ENCODE measurements at regions not wholly inside any gene's neighbourhood (a gene's known extent, or its start where the extent isn't known, plus 50 kb on each side); places are given as distances from the start of the nearest gene placed in this dataset.
"Not testable (repeated sequence)": the region's sequence is repeated elsewhere in the genome, so short reads cannot be mapped to it uniquely, and the experiment has no call there.

- DNase-seq: no peak
These were observed 202.9 kb downstream of the USP25 start for GRCh38 chr21:15932726-15933125.

GRCh38 chr21:15935530-15935929, 205.7 kb downstream of the USP25 start:
- DNase-seq: no peak

GRCh38 chr21:15943009-15943666, 213.4 kb downstream of the USP25 start:
- DNase-seq: no peak

DNA sequence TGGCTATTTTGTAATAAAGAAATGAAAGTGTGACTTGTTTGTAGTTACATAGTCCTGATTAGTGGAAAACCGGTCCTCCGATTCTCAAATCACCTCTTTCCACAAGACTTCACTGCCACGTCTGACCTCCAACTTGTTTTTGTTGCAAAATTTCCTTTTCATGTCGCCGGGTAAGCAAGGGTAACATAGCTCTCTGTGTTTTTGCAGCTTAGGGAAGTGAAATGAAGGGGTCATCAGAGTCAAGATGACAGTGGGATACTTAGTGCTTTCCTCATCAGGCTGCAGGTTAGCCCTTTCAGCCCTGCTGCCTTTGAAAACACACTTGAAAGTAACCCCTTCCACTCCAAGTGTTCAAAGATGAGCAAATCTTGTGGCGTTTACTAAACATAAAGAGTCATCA, 217.9 kb downstream of the USP25 start:
- no peak for DNase-seq

GRCh38 chr21:15953551-15954116, 223.9 kb downstream of the USP25 start:
- no peak for DNase-seq

- no peak for DNase-seq
These were observed 234.6 kb downstream of the USP25 start for GRCh38 chr21:15964236-15964855.

- DNase-seq: no peak
These were observed 236.4 kb downstream of the USP25 start for GRCh38 chr21:15966231-15966630.

DNA sequence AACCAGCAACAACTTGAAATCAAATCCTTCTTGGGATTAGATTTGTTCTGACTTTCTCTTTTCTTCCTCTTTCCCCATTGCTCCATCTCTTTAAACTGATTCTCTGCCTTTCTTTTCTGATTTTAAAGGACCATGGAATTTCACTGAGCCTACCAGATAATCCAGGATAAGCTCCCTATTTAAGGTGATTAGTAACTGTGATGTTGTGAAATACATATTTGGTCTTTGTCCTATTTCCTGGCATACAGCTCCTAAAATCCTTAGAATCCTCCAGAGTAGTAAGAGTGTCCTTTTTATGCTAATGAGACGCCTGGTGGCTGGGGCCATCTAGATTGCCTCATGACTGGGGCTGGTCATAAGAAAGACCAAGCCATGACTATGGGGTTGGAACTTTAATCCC, 236.9 kb downstream of the USP25 start:
- no peak for DNase-seq

DNA sequence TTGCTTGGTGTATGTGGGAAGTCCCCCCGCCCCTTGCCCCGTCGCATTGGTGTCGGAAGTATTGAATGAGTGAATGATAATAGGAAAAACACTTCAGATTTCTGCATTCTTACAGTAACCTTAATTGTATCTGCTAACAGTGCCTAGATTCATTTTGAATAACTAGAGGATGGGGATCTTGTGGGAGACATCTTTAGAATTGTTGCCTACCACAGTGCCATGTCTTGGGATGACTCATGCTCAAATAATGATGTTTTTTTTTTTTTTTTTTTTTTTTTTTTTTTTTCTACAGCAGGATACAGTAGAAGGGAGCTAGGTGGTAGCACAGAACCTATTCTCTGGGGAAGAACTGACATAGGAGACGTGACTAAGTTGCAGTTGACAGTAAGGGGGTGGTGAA, 237.9 kb downstream of the USP25 start:
- DNase-seq: no peak

DNA sequence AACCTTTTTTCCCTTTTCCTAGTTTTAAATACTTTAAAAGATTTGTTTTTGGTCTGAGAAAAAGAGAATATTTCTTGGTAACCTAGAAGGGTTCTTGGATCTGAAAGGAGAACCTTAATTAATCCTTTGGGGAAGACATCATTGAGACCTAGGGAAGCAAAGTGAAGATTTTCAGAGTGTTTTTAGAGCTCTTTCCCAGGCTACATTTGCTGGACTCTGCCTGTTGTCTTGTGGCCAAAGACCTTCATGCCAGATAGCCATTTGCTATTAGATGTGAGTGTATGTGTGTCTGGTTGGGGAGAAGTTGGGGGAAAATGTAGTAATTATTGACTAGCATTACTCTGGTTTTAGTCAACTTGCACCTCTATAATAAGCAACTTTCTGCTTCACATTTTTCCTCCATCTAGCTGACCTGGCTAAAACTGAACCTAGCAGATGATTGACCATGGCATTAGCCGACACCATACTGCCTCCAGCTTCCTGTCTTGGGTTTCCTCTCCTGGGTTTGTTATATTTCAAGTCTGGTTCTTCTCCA, 239.1 kb downstream of the USP25 start:
- no peak for DNase-seq

DNA sequence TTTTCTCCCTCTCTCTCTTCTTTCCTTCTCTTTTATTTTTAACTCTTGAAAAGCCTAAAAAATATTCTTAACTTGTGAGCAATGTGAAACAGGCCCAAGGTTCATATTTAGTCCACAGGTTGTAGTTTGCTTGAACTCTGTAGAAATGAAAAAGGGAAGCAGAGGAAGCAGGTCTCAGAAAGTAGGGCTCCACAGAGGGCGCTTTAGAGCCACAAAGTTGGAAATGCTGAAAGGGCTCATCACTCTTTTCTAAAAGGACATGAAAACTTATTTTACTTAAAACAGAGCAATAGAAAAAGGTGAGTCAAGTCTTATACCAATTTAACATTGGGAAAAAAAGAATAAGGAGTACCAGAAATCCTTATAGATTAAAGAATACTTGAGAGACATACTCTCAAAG, 247.0 kb downstream of the USP25 start:
- no peak for DNase-seq

DNA sequence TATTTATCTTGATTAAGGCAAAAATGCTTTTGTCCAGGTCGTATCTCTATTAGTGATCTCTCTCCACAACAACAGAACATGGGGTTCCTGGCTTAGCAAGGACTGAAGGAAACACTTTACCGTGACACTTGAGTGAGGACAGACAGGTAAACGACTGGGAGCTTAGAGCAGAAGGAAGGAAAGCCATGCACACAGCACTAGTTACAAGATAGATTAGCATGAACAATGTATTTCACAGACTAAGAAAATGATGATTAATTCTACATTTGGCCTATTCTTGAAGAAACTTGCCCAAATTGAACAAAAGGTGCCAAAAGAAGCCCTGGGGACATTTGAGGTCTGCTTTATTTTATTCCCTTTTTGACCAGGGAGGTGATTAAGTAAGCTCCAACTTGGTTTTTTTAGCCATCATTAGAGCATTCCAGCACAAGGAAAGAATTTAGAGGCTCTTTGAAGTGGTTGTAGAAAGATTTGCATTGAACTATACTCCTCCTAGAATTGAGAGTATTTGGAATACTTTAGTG, 248.5 kb downstream of the USP25 start:
- no peak for DNase-seq

- DNase-seq: not testable (repeated sequence)
These were observed 249.7 kb downstream of the USP25 start for GRCh38 chr21:15979493-15979892.

- no peak for DNase-seq
These were observed 256.5 kb downstream of the USP25 start for GRCh38 chr21:15986277-15986676.

- no peak for DNase-seq
These were observed 262.4 kb downstream of the USP25 start for GRCh38 chr21:15992171-15992570.

DNA sequence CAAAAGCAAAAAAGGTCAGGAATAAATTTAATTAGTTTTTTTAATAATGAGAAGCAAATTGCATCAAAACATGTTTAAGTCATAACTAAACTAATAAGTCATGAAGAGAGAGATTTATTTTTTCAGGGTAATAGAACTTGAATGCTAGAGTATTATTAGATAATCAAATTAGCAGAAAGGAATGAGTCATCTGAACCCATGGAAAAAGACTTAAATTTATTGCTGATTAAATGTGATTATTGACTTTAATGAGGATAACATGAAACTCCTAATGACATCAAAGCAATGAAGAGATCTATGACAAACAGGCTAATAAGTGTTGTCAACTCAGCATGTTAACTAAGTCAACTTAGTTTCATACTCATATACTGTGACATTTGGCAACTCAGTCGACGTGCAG, 264.2 kb downstream of the USP25 start:
- DNase-seq: no peak

- no peak for DNase-seq
These were observed 270.0 kb downstream of the USP25 start for GRCh38 chr21:15999741-16000140.

- no peak for DNase-seq
These were observed 273.2 kb downstream of the USP25 start for GRCh38 chr21:16002874-16003466.

DNA sequence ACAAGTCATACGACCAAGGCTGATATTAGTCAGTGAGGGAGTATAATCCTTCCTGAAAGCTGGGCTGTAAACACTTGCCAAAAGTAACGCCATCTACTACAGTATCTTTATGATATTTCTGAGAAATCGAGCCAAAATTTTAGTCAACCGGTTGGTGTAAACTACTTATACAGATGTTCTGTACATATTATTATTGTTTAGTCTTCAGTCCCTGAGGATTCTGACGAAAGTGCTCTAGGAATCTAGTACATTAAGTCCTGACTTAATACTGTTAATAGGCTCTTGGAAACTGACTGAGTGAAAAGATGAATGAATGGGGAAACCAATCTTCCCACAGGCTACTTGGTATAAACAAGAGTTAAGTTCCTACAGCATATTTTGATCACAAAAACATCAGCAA, 274.3 kb downstream of the USP25 start:
- DNase-seq: no peak

GRCh38 chr21:16004523-16004922, 274.7 kb downstream of the USP25 start:
- no peak for DNase-seq

DNA sequence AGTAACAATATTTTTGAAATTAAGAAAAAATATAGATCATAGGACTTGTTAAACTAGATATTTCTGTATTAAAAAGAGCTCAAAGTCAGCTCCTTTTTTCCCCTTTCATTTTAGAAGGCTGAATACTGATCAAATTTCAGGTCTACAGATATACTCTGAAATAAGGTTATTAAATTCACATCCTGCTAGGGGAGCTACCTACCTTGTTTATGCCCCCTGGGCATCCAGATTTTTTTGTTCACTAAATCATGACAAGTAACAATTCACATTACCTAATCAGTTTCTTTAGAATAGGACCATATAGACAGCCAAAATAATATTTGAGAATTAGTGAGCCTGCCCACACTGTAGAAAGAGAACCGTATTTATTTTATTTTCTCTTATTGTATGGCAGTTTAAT, 276.2 kb downstream of the USP25 start:
- DNase-seq: no peak

DNA sequence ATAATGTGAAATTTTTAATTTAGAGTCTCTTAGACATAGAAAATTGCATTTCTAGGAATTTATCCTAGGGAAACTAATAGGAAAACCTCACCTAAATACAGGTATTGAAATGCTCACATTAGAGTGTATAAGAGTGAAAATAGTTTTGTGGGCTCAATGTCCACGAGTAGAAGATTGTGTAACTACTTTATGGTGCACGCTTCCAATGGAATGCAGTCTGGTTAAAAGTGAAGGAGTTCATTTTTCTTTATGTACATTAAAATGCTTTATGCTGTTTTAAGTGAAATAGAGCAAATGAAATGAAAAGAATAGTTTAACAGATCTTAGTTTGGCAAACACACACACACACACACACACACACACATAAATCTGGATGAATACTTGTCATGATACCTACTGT, 278.2 kb downstream of the USP25 start:
- no peak for DNase-seq

GRCh38 chr21:16011719-16012118, 281.9 kb downstream of the USP25 start:
- DNase-seq: no peak

DNA sequence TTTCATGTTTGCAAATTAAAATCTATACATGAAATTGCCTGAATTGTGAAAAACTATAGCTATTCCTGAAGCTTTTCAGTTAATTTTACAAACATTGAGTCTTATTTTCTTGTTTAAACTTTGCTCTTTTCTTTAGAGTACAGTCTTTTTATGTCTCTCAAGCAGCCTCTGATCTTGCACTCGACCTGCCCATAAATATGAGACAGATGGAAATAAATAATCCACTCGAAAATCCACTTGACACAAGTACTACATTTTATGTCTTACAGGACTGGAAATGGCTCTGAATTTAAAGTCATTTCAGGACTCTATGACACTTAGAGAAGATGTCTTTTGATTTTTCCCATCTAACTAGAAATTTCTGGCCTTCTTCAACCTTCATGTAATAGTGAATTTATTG, 283.8 kb downstream of the USP25 start:
- DNase-seq: no peak
